Activated CD8-positive, alpha-beta T cell treated with anti-CD3 and anti-CD28 coated beads for 36 hours (primary cell): ENCODE measurements at regions not wholly inside any gene's neighbourhood (a gene's known extent, or its start where the extent isn't known, plus 50 kb on each side); places are given as distances from the start of the nearest gene placed in this dataset.

ENCODE experiments used
- ATAC-seq: fragments of 200-7000 bp; cut with Tn5 transposase; one replicate; pipeline ENCODE4 v1.10.0; 2021; ENCODE audit warnings: mild to moderate bottlenecking, moderate library complexity
- CTCF ChIA-PET: fragments of 350-600 bp; sonication (Branson Sonifier 250); formaldehyde crosslinking; loops from one replicate; lab custom pipeline; 2021; ENCODE audit warnings: antibody characterized with exemption; lab: Charles Lee
- POLR2A ChIA-PET: fragments of 350-600 bp; sonication (Branson Sonifier 250); formaldehyde crosslinking; loops from one replicate; lab custom pipeline; 2021; ENCODE audit warnings: antibody characterized with exemption; lab: Charles Lee
- DNase-seq: peaks from one replicate; pipeline ENCODE4 v3.0.0-alpha.2; 2020
- H3K27ac Mint-ChIP-seq: one replicate; pipeline ENCODE4 v1.8.0; 2021; ENCODE audit warnings: mild to moderate bottlenecking, mixed read lengths
- H3K27me3 Mint-ChIP-seq: one replicate; pipeline ENCODE4 v1.8.0; 2021; ENCODE audit warnings: mixed read lengths
- H3K36me3 Mint-ChIP-seq: one replicate; pipeline ENCODE4 v1.8.0; 2021; ENCODE audit warnings: low read depth, mixed read lengths
- H3K4me1 Mint-ChIP-seq: one replicate; pipeline ENCODE4 v1.8.0; 2021; ENCODE audit warnings: low read depth, mixed read lengths
- H3K4me3 Mint-ChIP-seq: one replicate; pipeline ENCODE4 v1.8.0; 2021; ENCODE audit warnings: mild to moderate bottlenecking, moderate library complexity, mixed read lengths
- H3K9me3 Mint-ChIP-seq: one replicate; pipeline ENCODE4 v1.8.0; 2021; ENCODE audit warnings: mixed read lengths
- intact Hi-C: fragments of 100-400 bp; cut with micrococcal nuclease; formaldehyde crosslinking; loops from one replicate; pipeline ENCODE4 v1.10.0; 2022
- TF ChIP-seq, protein P1 (sequence below): fragments of 200-600 bp; IDR thresholded peaks from one replicate; pipeline ENCODE4 v1.8.0; 2022; ENCODE audit warnings: antibody characterized with exemption, mild to moderate bottlenecking

DNA sequence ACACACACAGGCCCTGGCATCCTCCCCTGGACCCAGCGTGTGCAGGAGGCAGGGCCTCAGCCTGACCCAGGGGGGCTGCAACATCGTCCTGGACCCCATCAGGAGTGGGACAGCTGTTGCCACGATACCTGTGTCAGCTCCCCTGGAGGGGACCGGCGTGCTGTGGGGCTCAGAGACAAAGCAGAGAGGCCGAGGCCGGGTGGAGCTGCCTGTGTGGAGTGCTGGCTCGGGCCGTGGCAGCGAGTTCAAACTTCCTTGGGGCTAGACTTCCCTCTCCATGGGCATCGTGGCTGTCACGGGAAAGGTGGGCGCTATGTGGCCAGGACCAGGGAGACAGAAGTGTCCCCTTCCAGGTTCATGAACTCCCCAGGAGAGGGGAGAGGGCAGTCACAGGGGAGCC, 155.0 kb upstream of the SFSWAP start:
- no peak overlapping the region for H3K27ac Mint-ChIP-seq

GRCh38 chr12:131557078-131557709, 153.7 kb upstream of the SFSWAP start:
- no peaks in the 10 kb centered on the region for H3K4me1 Mint-ChIP-seq
- H3K36me3 Mint-ChIP-seq, result no peaks in the 10 kb centered on the region

More for the DNA sequence above, 155.0 kb upstream of the SFSWAP start:
- H3K27me3 Mint-ChIP-seq, result no peaks in the 10 kb centered on the region
- DNase-seq, result no peak
- CTCF ChIA-PET, result no interaction called here
- POLR2A ChIA-PET, result no interaction called here
- H3K4me3 Mint-ChIP-seq, result no peak overlapping the region
- H3K36me3 Mint-ChIP-seq, result no peaks in the 10 kb centered on the region
- H3K4me1 Mint-ChIP-seq, result no peaks in the 10 kb centered on the region
- no peak for ATAC-seq
- intact Hi-C loops, result no loop called here
- no peaks in the 10 kb centered on the region for H3K9me3 Mint-ChIP-seq
- TF ChIP-seq, protein P1, sequence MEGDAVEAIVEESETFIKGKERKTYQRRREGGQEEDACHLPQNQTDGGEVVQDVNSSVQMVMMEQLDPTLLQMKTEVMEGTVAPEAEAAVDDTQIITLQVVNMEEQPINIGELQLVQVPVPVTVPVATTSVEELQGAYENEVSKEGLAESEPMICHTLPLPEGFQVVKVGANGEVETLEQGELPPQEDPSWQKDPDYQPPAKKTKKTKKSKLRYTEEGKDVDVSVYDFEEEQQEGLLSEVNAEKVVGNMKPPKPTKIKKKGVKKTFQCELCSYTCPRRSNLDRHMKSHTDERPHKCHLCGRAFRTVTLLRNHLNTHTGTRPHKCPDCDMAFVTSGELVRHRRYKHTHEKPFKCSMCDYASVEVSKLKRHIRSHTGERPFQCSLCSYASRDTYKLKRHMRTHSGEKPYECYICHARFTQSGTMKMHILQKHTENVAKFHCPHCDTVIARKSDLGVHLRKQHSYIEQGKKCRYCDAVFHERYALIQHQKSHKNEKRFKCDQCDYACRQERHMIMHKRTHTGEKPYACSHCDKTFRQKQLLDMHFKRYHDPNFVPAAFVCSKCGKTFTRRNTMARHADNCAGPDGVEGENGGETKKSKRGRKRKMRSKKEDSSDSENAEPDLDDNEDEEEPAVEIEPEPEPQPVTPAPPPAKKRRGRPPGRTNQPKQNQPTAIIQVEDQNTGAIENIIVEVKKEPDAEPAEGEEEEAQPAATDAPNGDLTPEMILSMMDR, result no peak

GRCh38 chr12:131559517-131560516, 151.1 kb upstream of the SFSWAP start:
- Mint-ChIP-seq H3K4me1 (no peaks in the 10 kb centered on the region), H3K36me3 (no peaks in the 10 kb centered on the region), H3K27me3 (no peaks in the 10 kb centered on the region), H3K27ac (no peak overlapping the region), H3K4me3 (no peak overlapping the region), H3K9me3 (no peaks in the 10 kb centered on the region)
- CTCF ChIA-PET, result no interaction called here
- POLR2A ChIA-PET, result no interaction called here
- intact Hi-C loops, result no loop called here
- TF ChIP-seq, protein P1, result no peak
- ATAC-seq (peak; percentile 81), DNase-seq (peak; percentile 11)

More at GRCh38 chr12:131557078-131557709, 153.7 kb upstream of the SFSWAP start:
- ATAC-seq (no peak), DNase-seq (no peak)
- TF ChIP-seq, protein P1, result no peak
- Mint-ChIP-seq H3K4me3 (no peak overlapping the region), H3K27me3 (no peaks in the 10 kb centered on the region), H3K9me3 (no peaks in the 10 kb centered on the region), H3K27ac (no peak overlapping the region)
- POLR2A ChIA-PET, result no interaction called here
- intact Hi-C loops, result no loop called here
- CTCF ChIA-PET, result no interaction called here

GRCh38 chr12:131561051-131561450, 149.8 kb upstream of the SFSWAP start:
- H3K27ac Mint-ChIP-seq, result no peak overlapping the region
- H3K4me3 Mint-ChIP-seq, result no peak overlapping the region
- CTCF ChIA-PET, result no interaction called here
- TF ChIP-seq, protein P1, result no peak
- POLR2A ChIA-PET, result no interaction called here
- H3K9me3 Mint-ChIP-seq, result no peaks in the 10 kb centered on the region
- no peak for ATAC-seq
- no peaks in the 10 kb centered on the region for H3K36me3 Mint-ChIP-seq
- intact Hi-C loops, result no loop called here
- no peaks in the 10 kb centered on the region for H3K27me3 Mint-ChIP-seq
- no peak for DNase-seq
- no peaks in the 10 kb centered on the region for H3K4me1 Mint-ChIP-seq
